ENCODE measurements at regions not wholly inside any gene's neighbourhood (a gene's known extent, or its start where the extent isn't known, plus 50 kb on each side); places are given as distances from the start of the nearest gene placed in this dataset.

DNA sequence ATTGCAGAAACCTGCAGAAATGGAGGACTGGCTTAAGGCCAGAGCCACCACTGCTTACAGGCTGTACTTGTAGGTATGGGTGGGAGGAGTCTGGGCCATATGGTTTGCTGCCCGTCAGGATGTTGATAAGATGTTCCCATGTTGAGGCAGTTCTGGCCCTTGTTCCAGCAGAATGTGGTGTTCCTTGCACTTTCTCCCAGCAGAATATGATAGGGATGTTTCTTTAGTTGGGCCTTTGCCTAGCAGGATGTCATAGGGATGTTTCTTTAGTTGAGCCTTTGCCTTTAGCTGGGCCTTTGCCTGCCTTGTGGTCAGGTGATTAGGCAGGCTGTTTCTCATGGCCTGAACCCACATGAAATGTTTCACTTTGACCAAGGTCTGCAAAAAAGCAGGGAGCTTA is 139.1 kb upstream of the PAQR3 start:
- TF ChIP-seq POLR2A (IDR thresholded peaks at IDR 0.05; ENCODE audit: low read length) (no peak), GATA1 (IDR thresholded peaks at IDR 0.05; ENCODE audit: low read depth, low read length) (no peak)
